Right ventricle myocardium superior (tissue), 1 donor: ENCODE measurements at regions not wholly inside any gene's neighbourhood (a gene's known extent, or its start where the extent isn't known, plus 50 kb on each side); places are given as distances from the start of the nearest gene placed in this dataset.

Experiments used
- ATAC-seq: fragments of 200-7000 bp; cut with Tn5 transposase; one replicate; pipeline ENCODE4 v1.9.1; 2020; ENCODE audit warnings: mild to moderate bottlenecking; ENCODE audit not compliant: poor library complexity
- DNase-seq: peaks from one replicate; pipeline ENCODE4 v3.0.0-alpha.2; 2020
- intact Hi-C: fragments of 100-400 bp; cut with DNase I; formaldehyde crosslinking; loops from one replicate; pipeline ENCODE4 v1.11.2; 2022
- donor health status: DM: no; HTN: yes; CAD: no; lungs with severe emphysema.

DNA sequence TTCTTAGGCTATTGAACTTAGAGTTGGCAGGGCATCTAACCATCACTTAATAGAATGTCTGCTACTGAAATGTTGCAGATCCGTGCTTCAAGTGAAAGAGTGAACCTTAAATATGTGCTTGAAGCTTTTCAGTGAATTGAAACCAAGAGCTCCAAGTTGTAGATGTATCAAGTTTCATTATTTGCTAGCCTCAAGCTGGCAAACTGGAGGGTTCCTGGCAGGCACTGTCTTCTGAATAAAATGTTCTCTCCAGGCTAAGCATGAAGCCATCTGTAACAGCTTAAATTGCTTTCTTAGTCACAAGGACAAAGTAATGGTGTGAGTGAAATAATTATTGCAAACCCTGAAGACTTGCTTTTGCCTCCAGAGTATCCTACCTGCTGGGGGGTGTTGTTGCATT lies 415.0 kb upstream of the SPRY2 start:
- DNase-seq (no peak), ATAC-seq (no peak)
- intact Hi-C loops, result no loop called here

- DNase-seq (no peak), ATAC-seq (no peak)
- intact Hi-C loops, result no loop called here
These were observed 413.5 kb upstream of the SPRY2 start for GRCh38 chr13:80754441-80754840.

DNA sequence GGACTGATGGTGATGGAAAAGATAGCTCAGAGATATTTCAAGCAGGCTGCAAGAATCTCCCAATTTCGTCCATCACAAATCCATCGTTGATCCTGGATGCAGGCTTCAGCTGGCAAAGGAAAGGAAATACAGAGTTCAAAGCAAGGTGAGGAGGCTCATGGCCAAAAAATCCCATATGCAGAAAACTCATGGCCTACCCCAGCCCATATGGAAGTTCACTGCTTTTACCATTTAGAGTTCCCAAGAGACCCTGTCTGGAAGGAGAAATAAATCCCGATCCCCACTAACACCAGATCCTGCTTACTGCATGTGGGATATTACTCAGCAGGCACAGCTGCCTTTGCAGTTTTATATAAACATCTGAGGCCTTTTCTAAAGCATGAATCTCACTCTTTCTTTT lies 412.9 kb upstream of the SPRY2 start:
- ATAC-seq (no peak), DNase-seq (no peak)
- intact Hi-C loops, result no loop called here

DNA sequence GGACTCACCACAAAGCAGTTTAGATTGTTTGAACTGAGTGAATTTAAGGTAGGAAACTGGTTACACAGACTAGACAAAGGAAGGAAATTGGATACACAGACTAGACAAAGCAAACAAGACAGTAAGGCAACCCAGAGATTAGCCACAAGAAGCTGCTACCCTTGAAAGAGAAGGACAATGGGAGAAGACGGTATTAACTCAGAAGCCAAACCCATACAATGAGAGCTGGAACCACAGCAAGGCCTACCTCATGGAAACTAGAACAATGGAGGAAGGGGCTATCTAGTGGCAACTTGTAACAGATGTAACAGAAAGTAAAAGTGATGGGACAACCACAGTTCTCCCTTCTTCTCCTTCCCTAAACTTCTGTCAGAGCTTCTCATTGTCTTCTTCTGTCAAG lies 410.9 kb upstream of the SPRY2 start:
- no peak for ATAC-seq
- DNase-seq, result no peak
- intact Hi-C loops, result no loop called here

DNA sequence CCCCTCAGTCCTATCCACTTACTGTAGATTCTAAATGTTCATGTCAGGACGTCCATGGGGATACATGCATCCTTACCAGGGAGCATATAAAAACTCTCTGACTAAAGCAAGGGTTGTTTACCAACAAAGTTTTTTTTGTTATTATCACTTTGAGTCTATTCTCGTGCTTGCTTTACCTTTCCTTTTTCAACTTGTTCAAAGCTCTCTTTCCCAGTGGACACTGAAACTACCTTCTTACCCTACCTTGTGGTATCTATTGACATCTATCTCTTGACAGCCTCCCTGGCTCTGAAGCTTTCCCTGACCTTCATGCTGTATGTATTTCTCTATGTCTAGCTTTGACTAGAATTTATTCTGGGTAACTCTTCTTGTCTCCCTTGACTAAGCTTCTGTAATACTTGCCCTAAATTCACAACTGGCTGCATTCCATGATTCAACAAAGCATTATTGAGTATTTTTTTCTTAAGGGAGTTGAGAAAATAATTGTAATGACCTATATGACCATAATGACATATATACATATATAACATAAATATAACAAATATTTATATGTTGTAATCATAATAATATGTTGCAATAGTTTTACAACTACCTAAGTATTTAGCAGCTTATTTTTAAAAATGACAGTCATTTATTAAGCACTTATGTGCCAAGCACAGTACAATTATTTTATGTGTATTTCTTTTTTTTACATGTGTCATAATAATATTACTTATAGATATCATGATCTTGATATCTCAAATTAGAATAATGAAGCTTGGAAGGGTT lies 403.4 kb upstream of the SPRY2 start:
- ATAC-seq (no peak), DNase-seq (no peak)
- intact Hi-C loops, result no loop called here

DNA sequence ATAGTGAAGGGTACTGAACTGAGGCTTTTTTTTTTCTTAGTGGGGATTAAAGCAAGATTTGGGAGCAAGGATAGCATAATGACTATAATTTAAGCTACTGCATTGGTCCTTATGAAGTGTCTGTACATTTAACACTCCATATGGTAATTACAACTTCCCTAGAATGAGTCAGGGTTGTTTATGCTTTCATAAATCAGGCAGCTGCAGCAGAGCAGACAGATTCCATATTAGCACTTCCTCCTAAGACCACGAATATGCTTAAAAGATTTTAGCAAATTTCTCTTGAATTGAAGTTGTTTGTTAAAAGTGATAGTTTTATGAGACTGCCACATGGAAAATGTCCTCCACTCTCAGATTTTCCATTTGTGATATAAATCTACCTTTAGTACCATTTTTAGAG lies 401.1 kb upstream of the SPRY2 start:
- ATAC-seq, result no peak
- no peak for DNase-seq
- intact Hi-C loops, result no loop called here

GRCh38 chr13:80740071-80740470 lies 399.1 kb upstream of the SPRY2 start:
- ATAC-seq, result no peak
- DNase-seq, result no peak
- intact Hi-C loops, result no loop called here

GRCh38 chr13:80737513-80737912 lies 396.6 kb upstream of the SPRY2 start:
- peak; percentile 80 for ATAC-seq
- DNase-seq, result peak; percentile 69

DNA sequence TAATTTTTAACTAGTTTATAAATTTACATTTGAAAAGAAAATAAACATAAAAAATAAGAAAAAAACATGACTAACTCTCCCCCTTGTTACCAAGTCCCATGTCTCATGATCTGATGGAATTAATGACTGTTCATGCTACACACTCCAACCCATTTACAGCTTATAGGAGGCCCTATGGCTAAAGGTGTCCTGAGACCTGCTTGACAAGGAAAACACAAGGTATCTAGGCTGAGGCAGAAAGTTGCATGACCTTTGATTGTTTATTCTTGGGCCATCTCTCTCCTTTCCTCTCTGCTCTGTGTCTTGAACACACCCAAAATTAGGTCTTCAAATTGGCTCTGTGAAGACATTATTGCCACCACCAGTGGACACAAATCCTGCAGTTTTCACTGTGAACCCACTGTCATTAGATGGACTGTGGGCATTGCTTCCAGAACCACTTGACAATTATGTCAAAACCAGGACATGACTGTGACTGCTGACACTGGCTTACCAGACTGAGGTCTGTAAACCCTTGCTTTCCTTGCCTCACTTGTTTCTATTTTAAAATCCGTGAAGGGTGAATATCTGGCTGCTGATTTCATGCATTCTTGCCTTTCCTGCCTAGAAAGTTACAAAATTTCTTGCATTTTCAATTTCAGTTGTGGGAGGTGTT lies 386.5 kb upstream of the SPRY2 start:
- peak; percentile 92 for ATAC-seq
- no peak for DNase-seq

More at GRCh38 chr13:80737513-80737912, 396.6 kb upstream of the SPRY2 start:
- intact Hi-C loops, result no loop called here

DNA sequence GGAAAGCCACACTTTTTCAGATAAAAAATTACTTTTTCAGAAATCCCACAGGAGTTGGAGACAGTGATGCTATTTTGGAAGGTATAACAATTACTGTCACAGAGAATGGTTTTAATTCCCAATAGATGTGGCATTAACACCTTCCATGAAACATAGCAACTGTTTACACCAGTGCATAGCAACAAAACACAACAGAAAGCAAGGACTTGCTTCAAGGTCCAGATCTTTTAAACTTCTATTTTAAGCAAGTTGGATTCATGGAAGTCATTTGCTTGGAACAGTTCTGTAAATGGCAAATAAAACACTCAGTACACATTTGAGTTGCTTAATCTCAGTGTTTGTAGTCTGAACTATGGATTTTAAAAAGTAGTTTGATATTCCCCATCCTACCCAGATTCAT lies 385.9 kb upstream of the SPRY2 start:
- intact Hi-C loops, result no loop called here
- no peak for DNase-seq
- peak; percentile 94 for ATAC-seq

More for the DNA sequence above, 386.5 kb upstream of the SPRY2 start:
- intact Hi-C loops, result no loop called here

DNA sequence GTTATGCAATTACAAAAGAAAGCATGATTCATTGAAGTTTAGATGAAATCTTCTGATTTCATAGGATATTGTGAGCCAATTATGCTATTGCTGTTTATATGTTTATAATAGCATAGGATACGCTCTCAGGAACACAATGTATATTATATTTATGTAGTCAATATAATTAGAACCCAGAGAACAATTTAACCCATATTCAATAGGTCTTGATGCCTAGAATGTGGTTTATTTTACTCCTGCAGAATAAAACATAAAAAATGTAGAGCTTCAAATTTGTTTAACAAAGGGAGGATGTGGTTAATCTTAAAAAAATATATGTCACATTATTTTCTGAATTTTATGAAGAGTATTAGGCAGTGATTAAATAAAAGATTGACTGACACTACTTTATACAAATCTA lies 380.8 kb upstream of the SPRY2 start:
- no peak for DNase-seq
- ATAC-seq, result no peak
- intact Hi-C loops, result no loop called here

GRCh38 chr13:80718970-80719369 lies 378.0 kb upstream of the SPRY2 start:
- intact Hi-C loops, result no loop called here
- DNase-seq (no peak), ATAC-seq (no peak)

GRCh38 chr13:80717776-80718175 lies 376.9 kb upstream of the SPRY2 start:
- intact Hi-C loops, result no loop called here
- DNase-seq (no peak), ATAC-seq (no peak)

DNA sequence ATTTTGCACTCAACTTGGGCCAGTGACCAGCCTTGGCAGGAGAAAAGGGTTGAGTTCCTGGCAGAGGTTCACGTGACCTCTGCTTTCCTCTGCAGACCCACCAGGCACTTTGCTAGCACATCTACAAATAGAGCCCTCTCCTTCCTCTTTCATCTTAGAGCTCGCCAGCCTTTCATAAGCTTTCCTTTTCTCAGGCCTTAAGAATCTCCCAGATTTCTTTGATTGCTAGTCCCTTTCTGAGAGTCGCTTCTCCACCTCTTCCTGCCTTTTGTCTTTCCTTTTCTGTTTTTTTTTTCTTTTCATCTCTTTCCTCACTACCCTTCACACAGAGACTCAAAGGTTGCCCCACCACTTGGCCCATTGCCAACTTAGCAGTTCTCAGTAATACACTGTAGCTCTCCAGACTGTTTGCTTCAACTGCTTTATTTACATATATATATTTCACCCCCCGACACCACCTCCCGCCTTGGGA lies 375.7 kb upstream of the SPRY2 start:
- ATAC-seq (peak; percentile 97), DNase-seq (peak; percentile 58)
- intact Hi-C loops, result no loop called here

DNA sequence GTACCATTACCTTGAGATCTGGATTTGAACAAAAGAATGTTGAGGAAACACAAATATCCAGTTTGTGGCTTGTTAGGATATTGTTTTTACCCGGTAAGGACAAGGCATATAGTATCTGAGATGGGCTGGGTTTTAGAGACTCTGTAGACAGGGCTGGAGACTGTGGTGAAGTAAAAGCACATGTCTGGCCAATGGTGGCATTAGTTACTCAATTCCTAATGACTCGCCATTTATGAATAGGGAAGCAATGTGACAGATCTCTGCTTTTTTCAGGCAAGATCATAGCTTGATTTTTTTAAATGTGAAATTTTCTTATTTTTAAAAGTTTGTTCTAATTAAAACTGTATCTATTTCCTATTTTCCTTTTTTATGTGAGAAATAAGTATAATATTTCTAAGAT lies 371.1 kb upstream of the SPRY2 start:
- no peak for DNase-seq
- intact Hi-C loops, result no loop called here
- no peak for ATAC-seq

- intact Hi-C loops, result no loop called here
- no peak for ATAC-seq
- DNase-seq, result no peak
These were observed 367.9 kb upstream of the SPRY2 start for GRCh38 chr13:80708791-80709190.

DNA sequence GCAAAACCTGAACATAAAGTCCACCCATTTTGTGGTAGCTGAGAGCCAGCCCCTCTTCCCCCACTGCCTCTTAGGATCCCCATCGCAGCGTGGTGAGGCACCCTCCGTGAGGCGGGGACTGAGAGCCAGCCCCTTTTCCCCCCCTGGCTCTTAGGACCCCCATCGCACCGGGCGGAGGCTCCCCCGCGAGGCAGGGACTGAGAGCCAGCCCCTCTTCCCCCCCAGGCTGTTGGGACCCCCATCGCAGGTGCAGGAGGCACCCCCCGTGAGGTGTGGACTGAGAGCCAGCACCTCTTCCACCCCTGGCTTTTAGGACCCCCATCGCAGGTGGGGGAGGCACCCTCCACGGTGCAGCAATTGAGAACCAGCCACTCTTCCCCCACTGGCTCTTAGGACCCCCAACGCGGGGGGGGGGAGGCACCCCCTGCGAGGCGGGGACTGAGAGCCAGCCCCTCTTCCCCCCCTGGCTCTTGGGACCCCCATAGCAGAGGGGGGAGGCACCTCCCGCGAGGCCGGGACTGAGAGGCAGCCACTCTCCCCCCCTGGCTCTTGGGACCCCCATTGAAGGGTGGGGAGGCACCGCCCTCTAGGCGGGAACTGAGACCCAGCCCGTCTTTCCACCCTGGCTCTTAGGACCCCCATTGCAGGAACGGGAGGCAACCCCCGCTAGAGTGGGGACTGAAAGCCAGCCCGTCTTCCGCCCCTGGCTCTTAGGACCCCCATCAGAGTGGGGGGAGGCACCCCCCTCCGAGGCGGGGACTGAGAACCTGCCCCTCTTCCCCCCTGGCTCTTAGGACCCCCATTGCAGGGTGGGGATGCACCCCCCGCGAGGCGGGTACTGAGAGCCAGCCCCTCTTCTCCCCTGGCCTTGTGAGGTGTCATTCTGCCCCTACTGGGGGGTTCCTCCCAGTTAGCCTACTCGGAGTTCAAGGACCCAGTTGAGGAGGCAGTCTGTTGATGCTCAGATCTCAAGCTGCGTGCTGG lies 366.4 kb upstream of the SPRY2 start:
- intact Hi-C loops, result no loop called here
- DNase-seq (no peak), ATAC-seq (no peak)

GRCh38 chr13:80706164-80706471 lies 365.2 kb upstream of the SPRY2 start:
- intact Hi-C loops, result no loop called here
- ATAC-seq (no peak), DNase-seq (no peak)

DNA sequence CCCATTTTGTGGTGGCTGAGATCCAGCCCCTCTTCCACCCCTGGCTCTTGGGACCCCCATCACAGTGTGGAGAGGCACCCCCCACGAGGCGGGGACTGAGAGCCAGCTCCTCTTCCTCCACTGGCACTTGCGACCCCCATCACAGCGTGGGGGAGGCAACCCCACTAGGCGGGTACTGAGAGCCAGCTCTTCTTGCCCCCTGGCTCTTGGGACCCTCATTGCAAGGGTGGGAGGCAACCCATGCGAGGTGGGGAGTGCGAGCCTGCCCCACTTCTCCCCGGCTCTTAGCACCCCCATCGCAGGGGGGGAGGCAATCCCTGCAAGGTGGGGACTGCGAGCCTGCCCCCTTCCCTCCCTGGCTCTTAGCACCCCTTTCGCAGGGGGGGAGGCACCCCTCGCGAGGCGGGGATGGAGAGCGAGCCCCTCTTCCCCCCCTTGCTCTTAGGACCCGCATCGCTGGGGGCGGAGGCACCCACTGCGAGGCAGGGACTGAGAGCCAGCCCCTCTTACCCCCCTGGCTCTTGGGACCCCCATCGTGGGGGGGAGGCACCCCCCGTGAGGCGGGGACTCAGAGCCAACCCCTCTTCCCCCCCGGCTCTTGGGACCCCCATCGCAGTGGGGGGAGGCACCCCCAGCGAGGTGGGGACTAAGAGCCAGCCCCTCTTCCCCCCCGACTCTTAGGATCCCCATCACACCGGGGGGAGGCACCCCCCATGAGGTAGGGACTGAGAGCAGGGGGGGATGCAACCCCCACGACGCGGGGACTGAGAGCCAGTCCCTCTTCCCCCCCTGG lies 364.6 kb upstream of the SPRY2 start:
- intact Hi-C loops, result no loop called here
- ATAC-seq (no peak), DNase-seq (no peak)
